ENCODE measurements at regions not wholly inside any gene's neighbourhood (a gene's known extent, or its start where the extent isn't known, plus 50 kb on each side); places are given as distances from the start of the nearest gene placed in this dataset.

DNA sequence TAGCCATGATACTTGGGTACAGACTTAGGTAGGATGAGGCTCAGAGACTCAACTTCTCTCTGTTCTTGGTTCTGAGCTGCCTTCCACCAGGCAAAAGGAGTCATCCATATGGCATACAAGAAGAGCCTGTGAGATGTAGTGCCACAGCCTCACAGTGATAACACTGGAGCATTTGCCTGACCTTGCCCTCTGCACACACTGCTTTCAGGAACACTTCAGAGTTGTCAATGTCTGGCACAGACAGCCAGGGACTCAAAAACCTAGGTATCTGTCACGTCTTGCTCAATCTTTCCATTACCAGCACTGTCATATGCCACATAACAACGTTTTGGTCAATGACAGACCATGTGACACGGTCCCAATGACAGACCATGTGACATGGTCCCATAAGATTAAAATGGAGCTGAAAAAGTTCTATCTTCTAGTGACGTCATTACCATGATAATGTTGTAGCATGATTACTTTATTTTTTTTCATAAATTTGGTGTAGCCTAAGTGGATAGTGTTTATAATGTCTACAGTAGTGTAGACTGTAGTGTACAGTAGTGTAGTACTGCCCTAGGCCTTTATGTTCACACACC, 199.9 kb upstream of the CTTNBP2NL start:
- TF ChIP-seq, protein P1, sequence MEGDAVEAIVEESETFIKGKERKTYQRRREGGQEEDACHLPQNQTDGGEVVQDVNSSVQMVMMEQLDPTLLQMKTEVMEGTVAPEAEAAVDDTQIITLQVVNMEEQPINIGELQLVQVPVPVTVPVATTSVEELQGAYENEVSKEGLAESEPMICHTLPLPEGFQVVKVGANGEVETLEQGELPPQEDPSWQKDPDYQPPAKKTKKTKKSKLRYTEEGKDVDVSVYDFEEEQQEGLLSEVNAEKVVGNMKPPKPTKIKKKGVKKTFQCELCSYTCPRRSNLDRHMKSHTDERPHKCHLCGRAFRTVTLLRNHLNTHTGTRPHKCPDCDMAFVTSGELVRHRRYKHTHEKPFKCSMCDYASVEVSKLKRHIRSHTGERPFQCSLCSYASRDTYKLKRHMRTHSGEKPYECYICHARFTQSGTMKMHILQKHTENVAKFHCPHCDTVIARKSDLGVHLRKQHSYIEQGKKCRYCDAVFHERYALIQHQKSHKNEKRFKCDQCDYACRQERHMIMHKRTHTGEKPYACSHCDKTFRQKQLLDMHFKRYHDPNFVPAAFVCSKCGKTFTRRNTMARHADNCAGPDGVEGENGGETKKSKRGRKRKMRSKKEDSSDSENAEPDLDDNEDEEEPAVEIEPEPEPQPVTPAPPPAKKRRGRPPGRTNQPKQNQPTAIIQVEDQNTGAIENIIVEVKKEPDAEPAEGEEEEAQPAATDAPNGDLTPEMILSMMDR (IDR thresholded peaks at IDR 0.05; ENCODE audit: poor library complexity, severe bottlenecking): no peak
- TF ChIP-seq REST (IDR thresholded peaks at IDR 0.05; ENCODE audit: borderline replicate concordance): no peak
- TF ChIP-seq MXI1 (conservative IDR thresholded peaks at IDR 0.05; ENCODE audit: poor library complexity, severe bottlenecking): no peak
- TF ChIP-seq TAF1 (IDR thresholded peaks at IDR 0.05; ENCODE audit: low read depth): no peak
